Anterior cingulate cortex (tissue), 58 donors: ENCODE measurements at regions not wholly inside any gene's neighbourhood (a gene's known extent, or its start where the extent isn't known, plus 50 kb on each side); places are given as distances from the start of the nearest gene placed in this dataset.
"Not testable (repeated sequence)": the region's sequence is repeated elsewhere in the genome, so short reads cannot be mapped to it uniquely, and the experiment has no call there.

ENCODE experiments used
- DNase-seq, 58 donors: peaks; one replicate each; lab custom pipeline; 2025; lab: John Stamatoyannopoulos, UW

DNA sequence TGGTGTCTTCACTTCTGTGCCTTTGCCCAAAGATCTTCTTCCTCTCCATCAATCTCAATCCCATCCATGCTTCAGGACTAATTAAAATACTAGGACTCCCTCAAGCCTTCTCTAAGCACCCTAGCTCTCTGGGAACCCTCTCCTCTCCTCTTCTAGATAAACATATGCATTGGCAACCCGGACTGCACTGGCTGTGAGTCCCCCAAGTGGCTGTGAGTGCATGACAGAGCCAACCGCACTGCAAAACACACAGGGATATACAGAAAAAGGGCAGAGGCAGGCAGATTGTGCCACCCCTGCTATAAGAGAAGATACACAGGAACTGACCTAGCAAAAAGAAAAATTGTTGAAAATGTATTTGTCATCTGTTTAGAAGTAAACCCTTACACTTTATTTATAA lies 457.1 kb downstream of the MFSD1 start:
- DNase-seq, result no peak

DNA sequence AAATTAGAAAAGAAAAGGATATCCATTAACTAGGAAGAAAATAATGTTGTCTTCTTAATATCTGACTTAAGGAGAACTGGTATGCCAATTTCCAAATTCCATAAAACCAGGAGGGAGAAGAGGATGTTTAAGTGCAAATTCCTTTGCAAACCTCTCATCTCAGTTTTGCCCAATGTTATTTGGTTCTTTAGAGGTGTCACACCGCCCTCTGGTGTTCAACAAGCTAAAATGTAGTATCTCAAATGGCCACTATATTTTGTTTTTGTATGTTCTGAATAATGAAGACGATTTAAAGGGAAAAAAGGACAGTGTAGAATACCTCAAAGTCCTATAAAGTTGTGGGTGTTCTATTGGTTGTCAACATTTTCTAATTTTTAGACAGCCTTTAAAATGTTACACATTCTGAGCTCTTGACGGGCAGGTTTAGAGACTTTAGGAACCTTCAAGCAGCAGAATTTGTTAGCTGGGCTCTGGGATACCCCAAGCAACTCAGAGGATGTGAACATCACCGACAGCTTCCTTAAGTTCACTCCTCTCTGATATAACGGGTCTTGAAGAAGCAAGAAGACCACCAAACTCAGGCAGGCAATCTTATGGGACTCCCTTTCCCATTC lies 458.3 kb downstream of the MFSD1 start:
- DNase-seq, result peak in 17 of 58 donors; percentile 8 to 65 (median 20)

DNA sequence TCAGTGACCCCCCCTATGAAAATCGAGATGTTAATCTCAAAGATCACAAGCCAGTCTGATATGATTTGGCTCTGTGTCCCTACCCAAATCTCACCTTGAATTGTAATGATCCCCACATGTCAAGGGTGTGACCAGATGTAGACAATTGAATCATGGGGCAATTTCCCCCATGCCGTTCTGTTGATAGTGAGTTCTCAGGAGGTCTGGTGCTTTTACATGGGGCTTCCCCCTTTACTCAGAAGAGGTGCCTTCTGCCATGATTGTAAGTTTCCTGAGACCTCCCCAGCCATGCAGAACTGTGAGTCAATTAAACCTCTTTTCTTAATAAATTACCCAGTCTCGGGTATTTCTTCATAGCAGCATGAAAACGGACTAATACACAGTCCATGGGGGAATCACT lies 459.5 kb downstream of the MFSD1 start:
- not testable (repeated sequence) for DNase-seq

DNA sequence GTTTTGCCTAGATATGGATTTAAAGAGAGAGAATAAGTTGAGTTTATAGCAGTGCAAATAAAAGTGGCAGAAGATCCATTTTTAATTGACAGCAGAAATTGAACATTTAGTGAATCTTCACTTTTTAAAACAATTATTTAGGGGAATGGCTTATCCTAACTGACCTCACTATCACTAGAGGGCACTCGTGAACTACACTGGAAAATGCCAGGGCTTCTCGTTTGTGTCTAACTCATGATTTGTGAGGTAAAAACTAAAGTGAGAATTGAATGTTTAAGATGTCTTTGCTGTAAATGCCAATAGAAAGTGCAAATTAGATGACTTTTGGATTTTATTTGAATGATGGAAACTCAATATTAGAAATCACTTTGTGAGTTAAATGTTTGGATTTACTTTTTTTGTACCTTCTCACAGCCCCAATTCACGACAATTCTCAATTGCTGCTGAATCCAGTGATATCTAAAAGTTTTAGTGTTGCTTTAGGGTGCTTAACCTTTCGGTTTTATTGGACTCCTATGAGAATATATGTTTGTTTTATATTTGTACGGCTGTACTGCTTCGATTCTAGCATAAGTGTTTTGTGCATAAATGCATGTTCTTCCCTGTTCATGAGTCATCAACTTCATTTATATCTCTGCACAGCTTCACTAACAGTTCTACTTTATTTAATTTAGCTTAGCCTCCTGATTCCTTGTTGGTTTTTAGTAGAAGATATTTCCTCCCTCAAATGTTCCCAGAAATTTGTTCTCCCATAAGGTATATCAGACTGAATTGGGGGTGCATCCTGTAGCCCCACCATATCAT lies 462.1 kb downstream of the MFSD1 start:
- peak in 14 of 58 donors; percentile 6 to 43 (median 17) for DNase-seq

DNA sequence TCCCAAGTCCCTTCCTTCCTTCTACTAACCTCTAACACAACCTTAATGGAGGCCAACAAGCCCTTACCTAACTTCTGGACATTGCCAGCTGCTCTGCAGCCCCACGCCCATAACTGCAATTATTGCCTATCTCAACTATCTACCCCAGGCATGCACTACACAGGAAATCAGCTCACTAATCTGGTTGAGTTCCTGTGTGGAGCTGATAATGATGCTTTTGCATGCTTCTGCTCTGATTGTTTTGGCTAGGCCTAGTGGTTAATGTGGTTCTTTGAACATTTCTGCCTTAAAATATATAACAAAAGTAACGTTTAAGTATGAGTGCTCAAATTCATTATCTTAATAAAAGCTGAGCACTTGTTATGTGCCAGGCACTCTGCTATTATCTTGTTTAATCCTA lies 463.9 kb downstream of the MFSD1 start:
- no peak for DNase-seq

DNA sequence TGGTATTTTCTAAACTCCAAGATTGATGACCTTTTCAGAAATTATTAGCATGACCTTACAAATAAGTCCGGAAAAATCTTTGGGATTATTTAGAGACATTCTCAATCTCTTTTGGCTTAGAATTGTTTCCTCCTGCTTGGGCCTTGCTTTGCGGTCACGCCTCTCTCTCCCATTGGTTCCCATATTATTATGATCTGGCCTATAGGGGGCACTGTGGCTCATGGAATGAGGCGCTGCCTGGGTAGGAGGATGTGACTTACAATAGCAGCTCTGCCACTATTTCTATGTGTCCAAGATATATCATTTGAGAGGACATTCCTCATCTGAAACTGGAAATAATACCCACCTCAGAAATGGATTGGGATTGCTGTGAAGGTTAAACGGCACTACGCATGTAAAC lies 464.9 kb downstream of the MFSD1 start:
- DNase-seq, result peak in 10 of 58 donors; percentile 1 to 29 (median 10)

DNA sequence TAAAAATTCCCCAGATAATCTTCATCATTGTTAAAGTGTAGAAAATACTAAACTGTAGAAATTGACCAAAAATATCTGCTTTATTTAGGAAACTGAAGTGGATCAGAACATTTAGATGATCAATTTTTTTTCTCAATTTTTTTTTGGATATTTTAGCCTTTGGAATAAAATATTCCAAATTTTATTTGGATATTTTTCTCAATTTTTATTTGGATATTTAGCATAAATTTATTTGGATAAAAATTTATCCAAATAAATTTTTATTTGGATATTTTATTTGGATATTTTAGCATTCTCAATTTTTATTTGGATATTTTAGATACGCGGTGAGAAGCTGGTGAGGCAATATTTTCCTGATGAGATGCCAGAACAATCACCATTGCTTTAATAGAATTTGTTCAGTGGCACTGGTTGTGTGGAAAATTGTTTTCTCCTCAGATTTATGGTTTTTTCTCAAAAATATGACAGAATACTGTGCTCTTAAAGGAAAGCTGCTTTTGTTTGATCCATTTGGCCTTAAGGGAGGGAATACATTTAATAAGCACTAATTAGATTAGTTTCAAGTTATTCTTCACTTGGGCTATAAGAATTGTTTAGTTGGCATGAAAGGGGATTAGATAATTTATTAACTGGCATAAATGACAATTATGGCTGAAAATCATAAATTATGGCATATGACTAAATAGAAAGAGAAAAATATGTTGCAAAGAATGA lies 470.1 kb downstream of the MFSD1 start:
- DNase-seq, result no peak

DNA sequence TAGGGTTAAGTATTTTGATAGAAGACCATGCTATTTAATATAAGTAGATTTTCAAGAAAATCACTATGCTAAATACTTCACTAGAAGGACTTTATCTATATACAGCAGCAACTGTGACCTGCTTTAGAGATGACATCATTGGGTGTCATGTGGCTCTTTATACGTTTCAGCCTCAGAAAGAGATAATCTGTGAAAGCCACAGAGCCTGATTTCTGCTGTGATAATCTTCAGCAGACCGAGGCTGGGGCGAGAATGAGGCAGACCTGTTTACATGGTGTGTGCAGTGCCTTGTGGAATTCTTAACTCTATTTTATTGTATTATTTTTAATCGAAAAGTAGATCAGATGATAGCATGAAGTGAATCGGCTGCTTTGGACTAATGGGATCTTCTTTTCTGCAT lies 471.2 kb downstream of the MFSD1 start:
- DNase-seq, result peak in 3 of 58 donors; percentile 11 to 30 (median 20)

DNA sequence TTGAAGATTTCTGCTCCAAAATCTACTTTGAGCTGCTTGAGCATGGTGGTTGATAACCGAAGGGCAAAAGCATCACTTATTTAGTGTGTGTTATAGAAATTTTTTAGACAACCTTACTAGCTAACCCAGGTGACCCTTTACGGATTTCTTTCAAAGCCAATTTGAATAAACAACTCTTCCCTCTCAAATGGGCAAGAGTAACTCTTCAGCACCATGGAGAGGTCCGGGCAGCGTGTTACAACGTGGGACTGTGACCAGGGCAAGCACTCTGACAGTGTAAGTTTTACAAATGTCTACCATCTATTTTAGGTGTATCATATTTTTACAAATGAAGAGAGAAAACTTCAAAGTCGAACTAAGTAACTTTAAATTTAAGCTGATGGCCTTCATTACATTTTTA lies 471.8 kb downstream of the MFSD1 start:
- DNase-seq, result no peak

DNA sequence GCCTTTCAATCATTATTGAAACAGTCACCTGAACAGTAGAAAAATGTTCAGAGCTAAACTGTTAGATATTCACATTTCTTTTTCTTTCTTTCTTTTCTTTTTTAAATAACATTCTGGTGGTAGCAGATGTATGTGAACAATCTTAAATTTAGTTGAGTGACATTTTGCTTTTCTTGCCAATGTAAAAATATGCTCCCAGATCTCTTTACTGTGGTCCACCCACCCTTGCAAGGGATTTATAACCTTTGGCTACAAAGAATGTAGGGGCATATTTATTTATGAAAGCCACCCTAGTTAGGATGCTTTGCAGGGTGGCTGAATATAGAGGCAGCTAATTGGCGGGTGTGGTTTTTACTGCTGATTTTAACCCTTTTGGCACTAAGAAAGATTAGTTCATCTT lies 473.9 kb downstream of the MFSD1 start:
- no peak for DNase-seq

DNA sequence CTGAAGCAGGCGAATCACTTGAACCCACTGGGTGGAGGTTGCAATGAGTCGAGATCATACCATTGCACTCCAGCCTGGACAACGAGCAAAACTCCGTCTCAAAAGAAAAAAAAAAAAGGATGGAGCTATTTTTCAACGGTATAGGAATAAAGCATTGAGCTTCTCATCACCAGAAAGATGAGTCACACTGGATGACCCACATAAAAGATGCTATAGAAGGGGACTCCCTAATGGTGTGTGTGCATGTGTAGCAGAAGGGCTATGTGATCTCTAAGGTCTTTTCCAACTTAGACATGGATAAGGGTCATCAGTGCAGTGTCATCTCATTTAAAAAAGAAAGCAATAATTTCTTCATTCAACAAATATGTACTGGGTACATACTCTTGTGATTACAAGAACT lies 476.0 kb downstream of the MFSD1 start:
- DNase-seq, result no peak

DNA sequence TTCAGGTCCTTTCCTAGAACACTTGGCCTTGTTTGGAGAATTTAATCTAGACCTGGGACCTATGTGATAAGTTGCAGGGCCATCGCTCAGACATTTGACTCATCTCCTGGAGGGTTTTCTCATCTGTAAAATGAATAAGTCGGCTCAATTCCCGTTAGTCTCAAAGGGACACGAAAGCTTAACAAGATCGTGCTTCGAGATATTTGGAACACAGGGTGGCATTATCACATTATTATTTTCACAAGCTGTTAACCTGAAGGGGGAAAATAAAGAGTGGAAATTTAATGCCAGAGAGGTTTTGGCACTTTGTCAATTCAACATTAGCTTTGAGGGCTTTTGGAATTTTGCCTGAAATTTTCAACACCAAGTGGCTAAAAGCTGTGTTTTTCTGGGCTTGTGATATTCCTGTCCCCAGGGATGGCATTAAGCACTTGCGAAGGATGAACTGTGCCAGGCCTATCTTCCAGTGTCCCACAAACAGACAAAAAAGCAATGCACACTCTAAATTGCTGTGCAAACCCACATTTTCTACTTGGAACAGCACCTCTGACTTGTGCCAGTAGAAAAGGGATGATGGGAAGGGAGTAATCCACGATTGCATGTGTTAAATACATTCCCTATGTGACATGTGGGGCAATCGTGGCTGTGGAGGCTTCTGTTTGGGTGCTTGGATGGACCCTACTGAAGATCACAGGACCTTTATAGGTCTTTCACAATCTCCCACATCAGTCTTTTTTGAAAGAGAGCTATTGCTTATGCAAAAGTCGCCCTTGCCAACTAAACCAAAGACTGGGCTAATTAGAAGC lies 478.7 kb downstream of the MFSD1 start:
- peak in 3 of 58 donors; percentile 9 to 31 (median 23) for DNase-seq

DNA sequence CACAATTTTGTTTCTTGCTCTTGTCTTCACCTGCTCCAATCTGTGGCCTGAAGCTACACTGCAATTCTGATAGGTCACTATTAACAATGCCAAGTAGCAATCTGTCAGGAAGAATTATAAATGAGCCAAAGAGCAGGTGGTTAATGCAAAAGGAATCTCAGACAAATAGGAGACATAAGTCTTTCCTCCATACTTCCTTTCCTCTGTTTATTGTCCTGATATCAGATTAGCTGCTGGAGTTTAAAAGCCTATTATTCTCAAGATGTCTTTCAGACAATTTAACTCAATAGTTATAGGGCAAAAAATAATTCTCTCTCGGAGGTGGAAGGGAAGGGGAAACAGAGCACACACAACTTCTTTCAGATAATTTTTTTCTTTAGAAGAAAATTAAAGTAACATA lies 491.6 kb downstream of the MFSD1 start:
- no peak for DNase-seq

DNA sequence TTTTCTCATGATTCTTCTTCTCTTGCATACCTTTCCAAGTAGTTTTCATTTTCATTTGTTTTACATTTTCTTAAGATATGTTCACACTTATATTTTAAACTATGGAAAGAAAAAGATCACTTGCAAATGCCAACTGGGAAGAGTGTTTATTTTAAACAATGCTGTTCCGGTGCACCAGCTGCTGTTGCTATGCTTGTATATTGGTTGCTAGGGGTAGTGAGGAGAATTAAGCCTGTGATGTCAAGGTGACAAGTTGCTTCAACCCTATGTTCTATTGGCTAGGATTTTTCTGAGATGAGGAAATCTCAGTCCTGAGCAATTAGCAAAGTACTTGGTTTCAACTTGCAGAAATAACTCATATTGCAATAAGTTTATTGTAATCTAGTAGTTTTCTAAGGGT lies 500.1 kb downstream of the MFSD1 start:
- DNase-seq, result peak in 1 of 58 donors; percentile 4

DNA sequence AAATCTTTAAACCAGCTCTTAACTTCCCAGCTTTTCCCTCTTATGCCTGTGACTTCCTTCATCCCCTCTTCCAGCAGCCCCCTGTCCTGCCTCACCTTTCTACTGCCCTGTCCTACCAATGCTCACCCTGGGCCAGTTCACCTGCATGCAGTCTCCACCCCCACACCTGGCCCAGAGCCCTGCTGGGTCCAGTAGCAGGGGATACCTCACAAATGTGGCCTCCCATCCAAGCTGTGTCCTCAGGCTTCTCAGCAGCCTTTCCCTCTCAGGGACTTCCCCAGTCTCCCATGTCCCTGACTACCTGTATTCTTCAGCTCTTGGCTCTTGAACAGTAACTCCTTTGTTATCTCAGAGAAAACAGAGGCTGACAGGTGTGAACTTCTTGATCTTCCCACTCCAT lies 503.2 kb downstream of the MFSD1 start:
- DNase-seq, result no peak

DNA sequence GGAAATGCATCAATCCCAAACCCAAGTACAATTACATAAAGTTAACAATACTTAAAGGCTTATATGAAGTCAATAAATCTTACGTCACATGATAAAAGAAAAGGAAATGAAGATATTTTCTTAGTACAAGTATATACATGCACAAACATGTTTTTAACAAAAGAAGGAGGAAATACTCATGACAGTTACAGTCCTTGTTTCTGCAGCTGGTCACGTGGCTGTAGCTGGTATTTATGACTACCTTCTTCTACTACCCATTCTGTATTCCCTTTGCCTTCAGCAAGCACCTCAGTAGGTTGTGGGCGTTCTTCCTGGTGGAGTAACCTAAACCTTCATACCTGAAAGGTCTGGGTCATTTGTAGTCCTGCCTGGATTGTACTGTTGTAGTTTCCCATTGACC lies 514.9 kb downstream of the MFSD1 start:
- not testable (repeated sequence) for DNase-seq

DNA sequence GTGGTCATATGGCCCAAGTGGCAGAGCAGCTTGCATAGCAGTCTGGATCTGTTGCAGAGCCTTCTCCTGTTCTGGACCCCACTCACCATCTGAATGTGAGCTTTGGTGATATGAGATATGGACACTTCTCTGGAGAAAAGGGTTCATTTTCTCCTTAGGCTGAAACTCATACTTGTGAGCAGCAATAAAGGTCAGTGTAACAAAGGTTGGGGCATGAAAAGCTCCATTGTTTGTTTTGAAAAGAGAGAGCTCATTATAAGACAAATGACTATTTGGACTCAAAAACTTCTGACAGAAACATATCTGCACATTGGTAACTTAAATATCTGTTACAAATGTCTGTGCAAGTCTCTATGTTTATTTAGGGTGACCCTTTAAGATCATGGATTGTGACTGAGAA lies 517.3 kb downstream of the MFSD1 start:
- no peak for DNase-seq

DNA sequence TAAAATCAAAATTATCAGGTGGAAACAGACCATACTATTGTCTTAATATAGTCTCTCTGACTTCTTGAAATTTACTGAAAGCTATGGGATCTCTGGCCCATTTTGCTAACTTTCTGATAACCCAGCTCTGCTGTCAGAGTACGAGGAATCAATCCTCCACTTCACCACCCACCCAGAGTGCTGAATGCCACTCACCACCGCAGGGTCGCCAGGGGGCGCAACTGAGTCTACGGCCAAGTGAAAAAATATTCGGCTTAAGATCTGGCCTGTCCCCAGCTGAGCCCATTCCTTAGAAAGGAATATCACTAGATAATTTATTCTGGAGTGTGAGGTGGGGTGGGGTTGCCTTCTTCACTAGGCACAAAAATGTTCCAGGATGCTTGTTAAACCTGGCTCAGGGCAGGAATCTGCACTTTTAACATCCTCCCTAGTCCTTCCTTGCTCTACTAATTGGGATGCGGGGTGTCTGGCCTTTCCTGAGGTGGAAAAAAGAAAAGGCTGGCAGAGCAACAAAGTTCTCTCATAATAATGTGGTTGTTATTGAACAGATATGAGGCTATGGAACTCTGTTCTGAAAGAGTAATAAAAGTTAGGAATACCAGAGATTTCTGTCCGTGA lies 520.6 kb downstream of the MFSD1 start:
- DNase-seq, result peak in 5 of 58 donors; percentile 0 to 6 (median 3)

DNA sequence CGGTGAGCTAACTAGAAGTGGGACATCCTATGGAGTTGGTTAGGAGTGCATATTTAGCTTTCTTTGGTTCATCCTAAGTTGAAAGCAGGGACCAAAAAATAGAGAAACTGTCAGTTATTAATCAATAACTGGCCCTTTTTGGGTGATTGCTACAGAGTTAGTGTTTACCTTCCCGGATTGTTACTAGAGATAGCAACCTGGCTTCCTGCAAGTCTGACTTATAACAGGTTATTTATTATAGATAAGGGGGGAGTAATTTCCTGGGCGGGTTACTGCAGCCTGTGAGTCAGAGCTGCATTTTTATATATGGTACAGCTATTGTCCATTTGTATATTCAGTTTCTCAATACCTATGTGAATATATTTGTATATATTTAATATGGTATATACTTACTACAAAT lies 522.0 kb downstream of the MFSD1 start:
- no peak for DNase-seq

DNA sequence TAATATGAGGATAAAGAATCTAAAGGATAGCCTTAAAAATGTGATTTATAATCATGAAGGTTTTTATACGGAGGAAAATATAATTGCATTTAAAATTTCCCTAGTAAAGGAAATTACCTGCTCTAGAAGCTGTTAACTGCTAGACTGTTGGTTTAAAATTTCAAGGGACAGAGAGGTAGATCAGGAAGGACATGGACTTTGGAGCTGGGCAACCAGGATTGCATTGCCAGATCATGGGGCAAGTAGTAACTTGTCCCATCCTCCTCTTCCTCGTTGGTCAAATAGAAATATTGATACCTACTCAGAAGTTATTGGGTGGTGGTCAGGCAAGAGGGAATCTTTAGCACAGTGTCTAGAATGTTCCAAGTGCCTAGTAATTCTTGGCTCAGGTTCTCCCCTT lies 525.1 kb downstream of the MFSD1 start:
- no peak for DNase-seq
